Suprapubic skin (tissue), 4 donors: ENCODE measurements at regions not wholly inside any gene's neighbourhood (a gene's known extent, or its start where the extent isn't known, plus 50 kb on each side); places are given as distances from the start of the nearest gene placed in this dataset.

Source experiments
- DNase-seq, 2 donors: peaks; one replicate each; pipeline ENCODE4 v3.0.0-alpha.2; 2019; ENCODE audit warnings: low spot score in 2 of 2
- H3K27ac ChIP-seq: fragments of 200-600 bp; sonication (generic); one replicate; pipeline ENCODE4 v1.5.1; 2019
- H3K27me3 ChIP-seq: fragments of 200-600 bp; sonication (generic); one replicate; pipeline ENCODE4 v1.5.1; 2019
- H3K36me3 ChIP-seq: fragments of 200-600 bp; sonication (generic); one replicate; pipeline ENCODE4 v1.5.1; 2019
- H3K4me1 ChIP-seq: fragments of 200-600 bp; sonication (generic); one replicate; pipeline ENCODE4 v1.5.1; 2019
- H3K4me3 ChIP-seq: fragments of 200-600 bp; sonication (generic); one replicate; pipeline ENCODE4 v1.5.1; 2019; ENCODE audit warnings: mild to moderate bottlenecking
- H3K9me3 ChIP-seq: fragments of 200-600 bp; sonication (generic); one replicate; pipeline ENCODE4 v1.5.1; 2019
- CTCF ChIP-seq, 2 donors: fragments of 200-600 bp in 1 of 2; fragments of 450-650 bp in 1 of 2; sonication (generic) in 1 of 2; IDR thresholded peaks; one replicate each; pipeline ENCODE4 v1.5.1; 2016 to 2019; ENCODE audit warnings: antibody characterized with exemption in 2 of 2, mild to moderate bottlenecking in 1 of 2, moderate library complexity in 1 of 2
- EP300 ChIP-seq: sonication (generic); formaldehyde crosslinking; IDR thresholded peaks from one replicate; pipeline ENCODE4 v1.6.1; 2017; ENCODE audit warnings: antibody characterized with exemption
- POLR2A ChIP-seq, 2 donors: fragments of 450-650 bp; IDR thresholded peaks; one replicate each; pipeline ENCODE4 v1.6.1; 2017; ENCODE audit warnings: antibody characterized with exemption in 2 of 2, mild to moderate bottlenecking in 2 of 2, moderate library complexity in 2 of 2
- POLR2AphosphoS5 ChIP-seq, 3 donors: sonication (generic); formaldehyde crosslinking; IDR thresholded peaks; one replicate each; pipeline ENCODE4 v1.6.1; 2017; ENCODE audit warnings: antibody characterized with exemption in 3 of 3
- WGBS: methylation state at CpG from one replicate; pipeline ENCODE4 v1.1.5; 2018; 5-methylcytosine and 5-hydroxymethylcytosine counted together

GRCh38 chr6:71446057-71446456 is 157.4 kb downstream of the OGFRL1 start:
- WGBS, result 42% methylated on average over 2 of the region's 2 CpGs
- no peak for DNase-seq
- Histone ChIP-seq H3K9me3 (no peaks in the 10 kb centered on the region), H3K4me1 (peaks cover 2% of the 10 kb centered on the region), H3K36me3 (no peaks in the 10 kb centered on the region), H3K27me3 (no peaks in the 10 kb centered on the region), H3K27ac (no peak overlapping the region), H3K4me3 (no peak overlapping the region)
- TF ChIP-seq POLR2A (IDR thresholded peaks at IDR 0.05) (no peak), POLR2AphosphoS5 (IDR thresholded peaks at IDR 0.05) (no peak)

GRCh38 chr6:71446470-71446869 is 157.9 kb downstream of the OGFRL1 start:
- Histone ChIP-seq H3K27me3 (no peaks in the 10 kb centered on the region), H3K36me3 (no peaks in the 10 kb centered on the region), H3K9me3 (no peaks in the 10 kb centered on the region), H3K4me1 (peaks cover 2% of the 10 kb centered on the region), H3K27ac (no peak overlapping the region), H3K4me3 (no peak overlapping the region)
- DNase-seq, result no peak
- TF ChIP-seq CTCF (IDR thresholded peaks at IDR 0.05) (no peak), POLR2AphosphoS5 (IDR thresholded peaks at IDR 0.05) (no peak), EP300 (no peak), POLR2A (IDR thresholded peaks at IDR 0.05) (no peak)
- 58% methylated on average over 4 of the region's 4 CpGs for WGBS

- WGBS, result 84% methylated on average over 5 of the region's 5 CpGs
- Histone ChIP-seq H3K9me3 (no peaks in the 10 kb centered on the region), H3K27me3 (no peaks in the 10 kb centered on the region), H3K4me3 (no peak overlapping the region), H3K4me1 (no peaks in the 10 kb centered on the region), H3K27ac (no peak overlapping the region), H3K36me3 (no peaks in the 10 kb centered on the region)
- TF ChIP-seq POLR2A (IDR thresholded peaks at IDR 0.05) (no peak), EP300 (no peak), POLR2AphosphoS5 (IDR thresholded peaks at IDR 0.05) (no peak), CTCF (IDR thresholded peaks at IDR 0.05) (no peak)
- no peak for DNase-seq
Measured at GRCh38 chr6:71452697-71453370, 164.2 kb downstream of the OGFRL1 start.

GRCh38 chr6:71453371-71453706 is 164.7 kb downstream of the OGFRL1 start:
- Histone ChIP-seq H3K27ac (no peak overlapping the region), H3K9me3 (no peaks in the 10 kb centered on the region), H3K27me3 (no peaks in the 10 kb centered on the region), H3K36me3 (no peaks in the 10 kb centered on the region), H3K4me1 (no peaks in the 10 kb centered on the region), H3K4me3 (no peak overlapping the region)
- TF ChIP-seq CTCF (IDR thresholded peaks at IDR 0.05), result no peak
- no peak for TF ChIP-seq EP300
- no peak for TF ChIP-seq POLR2AphosphoS5 (IDR thresholded peaks at IDR 0.05)
- TF ChIP-seq POLR2A (IDR thresholded peaks at IDR 0.05), result no peak
- DNase-seq, result no peak

- 50% methylated on average over 1 of the region's 1 CpG for WGBS
- H3K27ac ChIP-seq, result no peak overlapping the region
- no peaks in the 10 kb centered on the region for H3K9me3 ChIP-seq
- H3K27me3 ChIP-seq, result no peaks in the 10 kb centered on the region
- no peaks in the 10 kb centered on the region for H3K4me1 ChIP-seq
- no peak overlapping the region for H3K4me3 ChIP-seq
- no peaks in the 10 kb centered on the region for H3K36me3 ChIP-seq
- TF ChIP-seq POLR2A (IDR thresholded peaks at IDR 0.05) (no peak), CTCF (IDR thresholded peaks at IDR 0.05) (no peak), EP300 (no peak), POLR2AphosphoS5 (IDR thresholded peaks at IDR 0.05) (no peak)
- DNase-seq, result no peak
Measured at GRCh38 chr6:71454056-71454455, 165.4 kb downstream of the OGFRL1 start.

GRCh38 chr6:71457929-71458328 is 169.3 kb downstream of the OGFRL1 start:
- Histone ChIP-seq H3K27me3 (no peaks in the 10 kb centered on the region), H3K4me3 (no peak overlapping the region), H3K36me3 (no peaks in the 10 kb centered on the region), H3K27ac (no peak overlapping the region), H3K4me1 (no peaks in the 10 kb centered on the region), H3K9me3 (no peaks in the 10 kb centered on the region)
- DNase-seq, result no peak
- 44% methylated on average over 1 of the region's 1 CpG for WGBS
- TF ChIP-seq POLR2A (IDR thresholded peaks at IDR 0.05) (no peak), CTCF (IDR thresholded peaks at IDR 0.05) (no peak), EP300 (no peak), POLR2AphosphoS5 (IDR thresholded peaks at IDR 0.05) (no peak)
